Stimulated activated CD4-positive, alpha-beta T cell treated with anti-CD3 and anti-CD28 coated beads, Interleukin-4, amount 100 ng/mL, for 24 hours (primary cell): ENCODE measurements at regions not wholly inside any gene's neighbourhood (a gene's known extent, or its start where the extent isn't known, plus 50 kb on each side); places are given as distances from the start of the nearest gene placed in this dataset.
"Not testable (repeated sequence)": the region's sequence is repeated elsewhere in the genome, so short reads cannot be mapped to it uniquely, and the experiment has no call there.

ENCODE experiments used
- DNase-seq: peaks from one replicate; pipeline ENCODE4 v3.0.0-alpha.2; 2020

DNA sequence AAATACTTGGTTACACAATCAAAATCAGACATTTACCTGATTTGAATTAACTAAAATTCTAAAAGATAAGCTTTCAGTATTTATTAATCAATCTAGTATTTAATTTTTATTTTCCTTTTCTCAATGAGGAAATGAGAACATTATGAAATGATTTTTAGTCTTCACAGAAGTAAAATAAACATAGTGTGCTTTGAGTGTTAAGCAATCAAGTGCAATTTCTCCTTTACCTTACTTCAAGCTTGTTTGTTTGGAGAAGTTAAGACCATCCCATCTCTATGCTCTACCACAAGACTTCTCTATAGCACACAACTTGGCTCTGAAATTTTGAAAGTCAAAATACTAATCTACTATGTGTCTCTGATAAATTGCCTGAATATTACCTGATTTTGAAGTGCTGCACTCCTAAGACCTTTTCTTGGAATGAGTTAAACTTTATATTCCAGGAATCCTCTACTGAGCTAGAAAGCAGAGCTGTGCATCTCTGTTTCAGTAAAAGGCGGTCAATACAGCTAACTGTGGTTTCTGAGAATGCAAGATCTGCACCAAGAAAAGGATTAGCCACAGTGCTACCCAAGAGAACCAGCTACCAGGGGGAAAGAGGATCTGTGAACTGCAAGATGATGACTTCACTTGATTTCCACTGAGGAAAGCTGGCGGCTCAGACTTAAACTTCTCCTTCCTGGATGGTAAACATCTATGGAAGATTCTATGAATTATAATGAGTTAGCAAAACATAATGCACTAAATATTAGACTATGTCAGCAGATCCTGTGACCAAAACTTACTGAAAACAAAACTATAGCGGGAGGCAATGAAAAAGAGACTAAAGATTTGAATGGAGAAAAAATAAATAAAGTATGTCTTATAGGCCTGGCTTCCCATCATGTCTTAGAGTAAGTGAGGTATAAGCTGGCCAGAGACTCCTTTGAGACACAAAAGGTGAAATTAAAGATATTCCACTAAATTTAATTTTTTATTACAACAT lies 358.7 kb downstream of the TUBA3C start:
- not testable (repeated sequence) for DNase-seq

DNA sequence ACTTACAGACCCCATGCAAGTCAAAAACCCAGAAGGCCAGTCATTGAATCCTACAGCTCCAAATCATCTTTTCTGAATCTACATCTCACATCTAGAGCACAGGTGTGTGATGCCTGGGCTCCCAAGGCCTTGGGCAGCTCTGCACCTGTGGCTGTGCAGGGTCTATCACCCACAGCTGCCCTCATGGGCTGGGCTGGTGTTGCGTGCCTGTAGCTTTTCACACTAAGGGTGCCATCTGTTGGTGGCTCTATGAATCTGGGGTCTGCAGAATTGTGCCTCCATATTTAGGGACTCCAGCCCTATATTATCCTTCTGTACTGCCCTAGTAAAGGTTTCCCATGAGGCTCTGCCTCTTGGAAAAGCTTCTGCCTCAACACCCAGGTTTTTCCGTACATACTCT lies 407.6 kb downstream of the TUBA3C start:
- DNase-seq, result not testable (repeated sequence)

DNA sequence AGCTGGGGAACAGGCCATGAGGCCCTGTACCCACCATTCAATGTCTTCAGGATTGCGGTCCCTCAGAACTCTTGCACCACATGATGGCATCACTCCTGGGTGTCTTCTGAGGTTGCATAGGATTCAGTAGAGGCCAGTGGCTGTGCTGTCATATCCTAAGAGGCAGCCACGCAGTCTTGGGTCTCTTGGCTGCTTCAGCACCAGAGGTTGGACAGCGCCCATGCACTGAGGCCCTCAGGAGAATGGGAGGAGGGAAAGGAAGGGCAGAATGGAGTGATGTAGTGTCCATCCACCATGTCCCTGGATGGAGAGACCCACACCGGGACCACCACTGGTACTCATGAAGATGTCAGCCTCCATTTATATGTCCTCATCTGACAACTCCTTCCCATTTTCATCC lies 439.9 kb downstream of the TUBA3C start:
- DNase-seq, result not testable (repeated sequence)

DNA sequence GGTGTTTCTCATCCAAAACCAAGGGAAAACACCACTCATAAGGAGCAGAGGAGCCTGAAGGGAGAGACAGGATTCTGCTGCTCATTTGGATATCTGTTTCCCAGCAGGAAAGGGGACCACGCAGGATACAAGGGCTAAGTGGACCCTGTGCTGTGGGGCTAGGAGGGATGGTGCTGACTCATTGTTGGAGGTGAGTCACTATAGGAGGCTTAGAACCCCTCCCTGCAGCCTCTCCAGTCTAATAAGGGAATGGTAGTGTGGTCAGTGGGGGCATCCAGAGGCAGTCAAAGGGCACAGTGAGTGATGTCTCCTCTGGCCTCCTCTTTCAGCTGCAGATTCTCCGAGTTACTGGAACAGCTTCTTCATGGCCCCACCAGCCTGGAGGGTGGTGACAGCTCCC lies 442.3 kb downstream of the TUBA3C start:
- DNase-seq, result no peak

DNA sequence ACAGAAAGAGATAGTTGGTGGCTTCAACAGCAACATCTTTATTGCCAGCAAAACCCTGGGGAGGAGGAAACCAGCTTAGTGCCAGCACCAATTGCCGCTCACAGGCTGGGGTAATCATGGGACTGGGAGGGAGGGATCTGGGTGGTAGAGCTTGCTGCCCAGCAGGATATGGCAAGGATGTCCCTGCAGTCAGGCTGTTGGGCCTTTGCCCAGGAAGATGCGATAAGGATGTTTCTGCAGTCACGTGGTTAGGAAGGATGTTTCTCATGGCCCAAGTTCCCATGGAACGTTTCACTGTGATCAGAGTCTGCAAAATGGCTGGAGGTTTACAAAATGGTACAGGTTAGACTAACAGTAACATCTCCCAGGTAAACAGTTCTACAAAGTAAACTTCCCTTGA lies 443.5 kb downstream of the TUBA3C start:
- DNase-seq, result not testable (repeated sequence)

DNA sequence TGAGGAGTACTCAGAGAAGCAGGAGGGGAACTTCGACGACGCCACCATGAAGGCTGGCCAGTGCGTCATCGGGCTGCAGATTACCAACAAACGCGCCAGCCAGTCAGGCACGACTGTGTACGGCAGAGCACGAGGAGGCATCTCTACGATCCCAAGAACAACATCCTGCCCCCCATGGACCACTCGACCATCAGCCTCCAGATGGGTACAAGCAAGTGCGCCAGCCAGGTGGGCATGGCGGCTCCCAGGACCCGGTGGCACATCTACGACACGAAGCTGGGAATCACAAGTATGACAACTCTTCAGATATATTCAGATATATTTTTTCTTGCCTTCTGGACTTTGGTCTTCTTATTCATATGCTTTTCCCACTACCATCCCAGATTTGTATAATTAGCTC lies 454.5 kb downstream of the TUBA3C start:
- not testable (repeated sequence) for DNase-seq

DNA sequence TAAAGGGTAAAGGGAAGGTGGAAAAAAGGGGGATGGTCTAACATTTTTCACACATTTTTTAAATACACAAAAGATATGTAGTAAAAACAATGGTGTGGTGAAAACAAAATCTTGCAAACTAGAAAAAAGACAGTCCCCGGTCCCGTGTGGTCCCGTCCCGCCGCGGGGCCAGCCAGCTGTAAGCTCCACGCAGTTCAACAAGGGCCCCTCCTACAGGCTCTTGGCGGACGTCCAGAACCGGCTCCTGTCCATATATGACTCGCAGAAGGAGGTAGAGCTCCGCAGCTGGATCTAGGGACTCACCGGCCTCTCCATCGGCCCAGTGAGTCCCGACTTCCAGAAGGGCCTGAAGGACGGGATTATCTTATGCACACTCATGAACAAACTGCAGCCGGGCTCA lies 455.1 kb downstream of the TUBA3C start:
- not testable (repeated sequence) for DNase-seq

DNA sequence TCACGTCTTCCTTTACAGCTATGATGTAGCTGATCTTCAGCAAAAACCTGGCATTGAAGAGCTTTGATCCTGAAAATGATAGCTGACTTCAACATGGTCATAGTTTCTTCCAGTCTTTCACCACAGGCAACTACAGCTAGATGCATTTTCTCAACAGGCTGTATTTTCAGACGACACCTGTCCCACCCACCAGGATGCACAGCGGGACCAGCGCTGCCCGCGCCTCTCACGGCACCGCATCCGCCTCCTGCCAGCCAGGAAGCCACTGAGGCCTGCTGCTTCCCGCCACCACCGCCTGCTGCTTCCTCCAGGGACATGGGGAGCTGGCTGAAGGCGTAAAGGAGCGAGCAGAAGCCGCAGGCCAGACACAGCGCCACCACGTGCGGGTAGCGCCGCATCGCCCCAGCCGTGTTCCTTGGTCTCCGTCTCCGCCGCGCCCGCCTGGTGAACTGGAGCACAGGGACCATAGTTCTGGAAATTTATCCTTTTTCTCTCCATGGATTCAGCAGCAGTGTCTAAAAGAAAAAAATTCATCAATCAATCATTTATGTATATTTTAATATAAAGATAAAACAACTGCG lies 456.3 kb downstream of the TUBA3C start:
- not testable (repeated sequence) for DNase-seq

DNA sequence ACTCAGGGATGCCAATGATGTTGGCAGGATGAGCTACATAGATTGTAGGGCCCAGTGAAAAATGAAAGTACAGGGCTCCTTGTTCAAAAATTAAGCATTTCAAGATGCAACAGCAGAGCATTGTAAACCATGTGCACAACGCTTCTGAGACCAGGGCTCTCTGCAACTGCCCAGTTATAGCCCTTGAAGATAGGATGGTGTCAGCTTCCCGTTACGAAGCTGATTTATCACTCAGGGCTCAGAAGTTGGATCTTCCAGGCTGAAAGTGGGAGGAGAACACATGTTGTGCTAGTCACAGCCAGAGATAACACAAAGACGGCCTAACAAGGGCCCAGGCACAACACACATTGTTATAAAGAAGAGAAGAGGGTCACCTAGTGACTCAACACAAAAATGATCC lies 466.7 kb downstream of the TUBA3C start:
- no peak for DNase-seq

DNA sequence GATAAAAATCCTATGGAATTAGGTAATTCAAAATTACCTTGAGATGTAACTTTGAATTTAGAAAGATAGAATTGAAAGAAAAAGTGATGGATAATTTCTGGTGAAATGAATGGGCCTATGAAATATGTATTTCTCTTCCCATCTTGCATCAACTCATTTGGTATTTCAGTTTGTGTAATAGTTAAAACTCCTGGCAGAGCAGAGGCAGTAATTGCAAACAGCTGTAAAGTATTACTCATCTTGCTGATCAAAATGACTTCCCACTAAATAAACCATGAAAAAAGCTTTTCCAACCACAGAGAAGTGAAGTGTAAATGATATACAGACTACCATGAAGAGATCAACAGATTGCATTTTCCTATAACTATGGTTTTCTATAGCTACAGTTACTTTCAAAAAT lies 471.0 kb downstream of the TUBA3C start:
- not testable (repeated sequence) for DNase-seq

DNA sequence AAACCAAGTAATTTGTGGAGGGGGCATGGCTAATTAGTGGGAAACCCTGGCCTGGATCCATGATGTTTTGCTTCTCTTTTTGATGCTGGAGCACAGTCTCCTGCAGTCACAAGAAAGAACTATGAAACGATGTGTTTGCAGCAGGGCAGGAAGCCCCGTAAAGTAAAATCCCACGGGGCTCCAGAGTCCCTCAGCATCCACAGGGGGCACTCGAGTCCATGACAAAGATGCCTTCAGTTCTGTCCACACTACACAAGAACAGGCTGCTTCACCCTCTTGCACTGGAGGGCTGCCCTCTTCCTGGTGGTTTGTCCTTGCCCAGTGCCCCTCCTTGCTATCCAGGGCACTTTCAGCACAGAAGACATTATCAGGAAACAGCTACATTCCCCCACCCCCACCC lies 475.1 kb downstream of the TUBA3C start:
- DNase-seq, result not testable (repeated sequence)

DNA sequence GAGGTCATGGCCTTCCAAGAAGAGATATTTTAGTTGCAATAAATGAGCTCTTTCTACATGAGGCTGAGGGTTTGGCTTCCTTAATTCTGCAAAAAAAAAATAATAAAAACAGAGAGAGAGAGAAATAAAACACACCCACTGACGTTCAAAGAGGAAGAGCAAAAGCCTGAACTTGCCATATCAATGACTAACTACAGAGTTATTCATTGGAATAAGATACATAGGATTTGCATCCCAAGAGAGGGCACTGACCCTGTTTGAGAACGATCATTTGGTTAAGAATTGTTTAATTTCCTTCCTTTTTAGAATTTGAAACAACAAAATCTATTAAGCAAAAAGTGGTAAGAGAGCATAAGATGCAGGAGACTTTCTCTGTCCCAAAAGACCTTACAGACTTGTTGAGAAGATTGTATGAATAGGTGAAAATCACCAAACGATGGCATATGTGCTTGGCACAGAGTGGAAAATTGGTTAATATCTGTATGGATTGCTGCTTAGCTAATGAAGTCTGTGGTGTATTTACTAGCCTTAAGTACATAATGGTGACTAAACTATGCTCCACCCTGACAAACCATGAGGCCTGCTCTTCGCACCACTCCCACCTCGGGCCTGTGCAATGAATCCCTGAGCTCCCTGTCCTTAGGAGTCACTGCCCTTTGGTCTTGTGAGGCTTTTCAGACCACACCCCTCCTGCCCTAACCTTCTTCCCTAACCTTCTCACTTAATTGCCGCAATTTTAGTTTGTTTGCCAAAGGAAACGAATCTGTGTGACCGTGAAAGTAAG lies 479.0 kb downstream of the TUBA3C start:
- DNase-seq, result not testable (repeated sequence)

DNA sequence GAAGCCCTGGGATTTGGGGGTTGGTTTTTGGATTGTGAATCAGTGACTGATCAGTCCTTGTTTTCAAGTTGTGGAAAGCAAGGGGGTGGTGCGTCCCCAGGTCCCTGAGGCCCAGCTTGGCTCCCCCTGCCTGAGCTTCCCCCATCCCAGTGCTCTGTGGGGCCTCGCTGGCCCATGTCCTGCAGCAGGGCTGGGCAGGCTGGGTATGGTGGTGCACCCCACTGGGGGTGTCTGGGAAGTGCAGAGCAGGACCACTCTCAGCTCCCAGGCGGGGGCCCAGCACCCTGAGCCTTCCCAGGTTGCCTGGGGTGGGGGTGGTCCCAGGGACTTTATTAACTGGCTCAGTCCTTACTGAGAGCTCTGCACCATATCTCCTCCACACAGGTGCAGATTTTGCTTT lies 483.3 kb downstream of the TUBA3C start:
- not testable (repeated sequence) for DNase-seq

DNA sequence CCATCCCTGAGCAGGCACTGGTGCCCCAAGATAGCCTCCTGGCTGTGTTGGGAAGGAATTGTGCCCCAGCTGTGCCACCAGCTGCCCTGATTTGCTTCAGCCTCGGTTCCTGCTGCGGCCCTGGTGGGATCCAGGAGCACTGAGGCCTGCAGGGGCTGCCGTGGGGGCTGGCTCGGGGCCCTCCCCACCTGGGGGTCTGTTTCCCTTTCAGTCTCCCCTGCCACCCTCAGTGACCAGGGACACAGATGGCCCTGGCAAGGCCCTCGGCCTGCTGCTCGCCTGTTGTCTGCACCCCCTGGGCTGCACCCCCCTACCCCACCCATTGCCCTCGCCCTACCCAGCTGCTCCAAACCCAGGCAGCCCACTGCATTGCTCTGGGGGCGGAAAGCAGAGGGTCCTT lies 483.8 kb downstream of the TUBA3C start:
- DNase-seq, result not testable (repeated sequence)

DNA sequence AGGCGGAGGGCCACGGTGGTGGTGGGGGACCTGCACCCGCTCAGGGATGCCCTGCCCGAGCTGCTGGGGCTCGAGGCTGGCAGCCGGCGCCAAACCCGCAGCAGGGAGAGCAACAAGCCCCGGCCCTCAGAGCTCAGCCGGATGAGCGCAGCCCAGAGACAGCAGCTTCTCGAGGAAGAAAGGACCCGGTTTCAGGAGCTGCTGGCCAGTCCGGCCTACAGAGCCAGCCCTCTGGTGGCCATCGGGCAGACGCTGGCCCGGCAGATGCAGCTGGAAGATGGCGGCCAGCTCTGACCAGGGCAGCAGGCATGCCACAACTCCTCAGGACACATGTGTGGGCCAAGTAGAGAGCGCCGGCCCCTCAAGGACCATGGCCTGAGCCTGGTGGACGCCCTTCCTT lies 484.4 kb downstream of the TUBA3C start:
- not testable (repeated sequence) for DNase-seq

DNA sequence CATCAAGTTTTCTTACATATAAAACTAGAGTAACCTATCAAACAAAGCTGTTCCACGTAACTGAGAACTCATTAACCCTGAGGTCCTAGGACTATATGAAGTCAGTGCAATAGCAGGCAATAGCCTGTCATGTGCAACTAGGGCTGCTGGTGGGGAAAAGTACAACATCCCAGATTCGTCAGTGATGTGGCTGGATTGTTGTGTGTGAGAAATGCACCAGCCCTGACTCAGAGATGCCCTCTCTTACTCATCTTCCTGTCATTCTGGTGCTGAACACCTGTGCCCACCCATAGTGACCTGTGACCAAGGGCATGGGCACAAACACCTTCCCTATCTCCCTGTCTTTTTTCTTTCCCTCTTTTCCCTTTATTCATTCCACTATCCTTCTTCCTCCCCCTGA lies 504.2 kb downstream of the TUBA3C start:
- not testable (repeated sequence) for DNase-seq

DNA sequence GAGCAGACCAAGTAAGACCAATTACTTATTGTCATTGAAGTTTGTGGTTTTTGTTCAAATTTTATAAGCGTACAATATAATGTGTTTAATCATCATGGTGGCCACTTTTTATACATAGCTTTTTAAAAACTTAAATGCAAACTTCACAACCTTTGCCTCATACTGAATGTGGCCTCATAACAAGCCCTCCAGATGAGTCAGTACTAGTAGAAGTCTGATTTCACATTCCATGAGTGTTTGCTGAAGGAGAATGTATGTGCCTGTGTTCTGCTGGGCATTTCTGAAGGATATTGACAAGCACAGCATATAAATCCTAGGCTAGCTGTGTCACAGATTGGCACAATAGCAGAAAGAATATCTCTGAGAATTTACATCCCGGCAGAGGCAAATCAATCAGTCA lies 506.4 kb downstream of the TUBA3C start:
- not testable (repeated sequence) for DNase-seq

DNA sequence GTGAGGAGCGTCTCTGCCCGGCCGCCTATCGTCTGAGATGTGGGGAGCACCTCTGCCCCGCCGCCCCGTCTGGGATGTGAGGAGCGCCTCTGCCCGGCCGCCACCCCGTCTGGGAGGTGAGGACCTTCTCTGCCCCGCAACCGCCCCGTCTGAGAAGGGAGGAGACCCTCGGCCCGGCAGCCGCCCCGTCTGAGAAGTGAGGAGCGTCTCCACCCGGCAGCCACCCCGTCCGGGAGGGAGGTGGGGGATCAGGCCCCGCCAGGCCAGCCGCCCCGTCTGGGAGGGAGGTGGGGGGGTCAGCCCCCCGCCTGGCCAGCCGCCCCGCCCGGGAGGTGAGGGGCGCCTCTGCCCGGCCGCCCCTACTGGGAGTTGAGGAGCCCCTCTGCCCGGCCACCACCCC lies 507.8 kb downstream of the TUBA3C start:
- not testable (repeated sequence) for DNase-seq

DNA sequence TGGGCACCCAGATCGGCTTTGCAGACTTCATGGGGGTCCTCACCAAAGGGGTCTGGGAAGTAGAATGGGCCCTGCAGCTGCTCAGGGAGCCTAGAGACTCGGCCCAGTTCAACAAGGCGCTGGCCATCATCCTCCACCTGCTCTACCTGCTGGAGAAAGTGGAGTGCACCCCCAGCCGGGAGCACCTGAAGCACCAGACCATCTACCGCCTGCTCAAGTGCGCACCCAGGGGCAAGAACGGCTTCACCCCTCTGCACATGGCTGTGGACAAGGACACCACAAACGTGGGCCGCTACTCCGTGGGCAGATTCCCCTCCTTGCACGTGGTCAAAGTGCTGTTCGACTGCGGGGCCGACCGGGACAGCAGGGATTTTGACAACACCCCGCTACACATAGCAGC lies 515.0 kb downstream of the TUBA3C start:
- DNase-seq, result not testable (repeated sequence)

DNA sequence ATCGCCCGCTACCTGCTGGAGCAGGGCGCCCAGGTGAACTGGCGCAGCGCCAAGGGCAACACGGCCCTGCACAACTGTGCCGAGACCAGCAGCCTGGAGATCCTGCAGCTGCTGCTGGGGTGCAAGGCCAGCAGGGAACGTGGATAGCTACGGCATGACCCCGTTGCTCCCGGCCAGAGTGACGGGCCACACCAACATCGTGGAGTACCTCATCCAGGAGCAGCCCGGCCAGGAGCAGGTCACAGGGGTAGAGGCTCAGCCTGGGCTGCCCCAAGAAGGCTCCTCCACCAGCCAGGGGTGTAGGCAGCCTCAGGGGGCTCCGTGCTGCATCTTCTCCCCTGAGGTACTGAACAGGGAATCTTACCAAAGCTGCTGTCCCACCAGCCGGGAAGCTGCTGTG lies 515.9 kb downstream of the TUBA3C start:
- not testable (repeated sequence) for DNase-seq

DNA sequence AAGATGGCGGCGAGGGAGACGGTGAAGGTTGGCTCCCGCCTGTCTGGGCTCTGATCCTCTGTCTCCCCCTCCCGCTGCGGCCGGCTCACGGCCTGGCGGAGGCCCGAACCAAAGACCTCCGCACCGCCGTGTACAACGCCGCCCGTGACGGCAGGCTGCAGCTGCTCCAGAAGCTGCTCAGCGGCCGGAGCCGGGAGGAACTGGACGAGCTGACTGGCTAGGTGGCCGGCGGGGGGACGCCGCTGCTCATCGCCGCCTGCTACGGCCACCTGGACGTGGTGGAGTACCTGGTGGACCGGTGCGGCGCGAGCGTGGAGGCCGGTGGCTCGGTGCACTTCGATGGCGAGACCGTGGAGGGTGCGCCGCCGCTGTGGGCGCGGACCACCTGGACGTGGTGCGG lies 516.5 kb downstream of the TUBA3C start:
- not testable (repeated sequence) for DNase-seq

DNA sequence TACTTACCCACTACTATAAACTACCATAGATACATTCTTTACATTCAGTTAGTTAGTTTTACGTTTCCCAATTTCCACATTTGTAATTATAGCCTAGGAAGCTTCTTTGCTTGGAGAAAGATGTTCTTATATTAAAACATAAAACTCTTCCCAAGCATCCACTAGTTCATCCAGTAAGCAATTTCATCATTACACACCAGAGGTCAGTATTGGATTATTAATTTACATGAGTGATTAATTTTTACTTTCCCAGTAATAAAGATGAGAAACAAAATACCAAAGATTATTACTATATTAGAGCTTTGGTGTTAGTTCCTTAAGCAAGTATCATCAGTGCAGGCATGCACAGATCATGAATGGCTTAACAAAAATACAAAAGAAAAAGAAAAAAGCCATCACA lies 518.4 kb downstream of the TUBA3C start:
- DNase-seq, result not testable (repeated sequence)

DNA sequence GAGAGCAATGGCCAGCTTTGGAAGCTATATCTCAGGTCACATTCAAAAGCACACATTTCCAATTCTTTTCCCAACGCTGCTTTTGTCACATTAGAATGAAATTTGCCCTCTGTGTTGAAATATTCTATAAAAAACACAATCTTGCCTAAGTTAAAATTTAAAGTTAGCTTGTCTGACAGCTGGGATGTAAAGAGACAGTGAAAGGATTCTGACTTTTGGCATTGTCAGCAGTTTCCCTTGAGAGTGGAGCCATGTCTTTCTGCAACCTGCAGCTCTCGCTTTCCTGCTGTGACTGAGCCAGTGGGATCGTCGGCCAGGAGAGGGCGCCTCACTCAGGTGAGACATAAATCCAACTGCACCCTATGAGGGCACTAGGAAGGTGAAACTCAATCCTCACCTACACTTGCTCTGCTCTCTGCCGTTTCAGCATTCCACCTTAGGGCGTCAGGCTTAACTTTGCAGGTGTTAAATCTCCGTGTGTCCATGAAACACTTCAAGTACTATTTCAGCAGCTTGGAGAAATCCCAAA lies 537.9 kb downstream of the TUBA3C start:
- DNase-seq, result peak; percentile 25
